GM19395 (cell line): ENCODE measurements at regions not wholly inside any gene's neighbourhood (a gene's known extent, or its start where the extent isn't known, plus 50 kb on each side); places are given as distances from the start of the nearest gene placed in this dataset.
A peak's percentile ranks its signal among the peaks of the same experiment; 100 is the strongest.

ENCODE experiments used
- ATAC-seq: cut with Tn5 transposase; IDR thresholded peaks from one replicate; pipeline ENCODE4 v1.9.1; 2021; ENCODE audit warnings: mild to moderate bottlenecking, moderate library complexity; ENCODE audit not compliant: unreplicated experiment

GRCh38 chr7:118013252-118014010 lies 140.2 kb upstream of the CTTNBP2 start:
- no peak for ATAC-seq

GRCh38 chr7:118022546-118022945 lies 149.3 kb upstream of the CTTNBP2 start:
- ATAC-seq = no peak

GRCh38 chr7:118026791-118027190 lies 153.6 kb upstream of the CTTNBP2 start:
- ATAC-seq = no peak

- ATAC-seq = no peak
These were observed 155.0 kb upstream of the CTTNBP2 start for GRCh38 chr7:118028226-118028625.

GRCh38 chr7:118029826-118030422 lies 154.0 kb upstream of the LSM8 start:
- ATAC-seq = no peak

- no peak for ATAC-seq
These were observed 150.7 kb upstream of the LSM8 start for GRCh38 chr7:118033273-118033672.

GRCh38 chr7:118039963-118040489 lies 143.9 kb upstream of the LSM8 start:
- peak; percentile 11 for ATAC-seq

GRCh38 chr7:118040562-118040961 lies 143.4 kb upstream of the LSM8 start:
- ATAC-seq = peak; percentile 83

- ATAC-seq = no peak
These were observed 142.6 kb upstream of the LSM8 start for GRCh38 chr7:118041251-118041878.

GRCh38 chr7:118045629-118046028 lies 138.3 kb upstream of the LSM8 start:
- ATAC-seq = no peak

GRCh38 chr7:118046086-118046485 lies 137.9 kb upstream of the LSM8 start:
- ATAC-seq = no peak

GRCh38 chr7:118046801-118047200 lies 137.2 kb upstream of the LSM8 start:
- ATAC-seq = no peak

GRCh38 chr7:118052336-118052735 lies 131.6 kb upstream of the LSM8 start:
- no peak for ATAC-seq

- no peak for ATAC-seq
These were observed 130.6 kb upstream of the LSM8 start for GRCh38 chr7:118053353-118053752.

- no peak for ATAC-seq
These were observed 129.4 kb upstream of the LSM8 start for GRCh38 chr7:118054529-118054928.

GRCh38 chr7:118055647-118056046 lies 128.3 kb upstream of the LSM8 start:
- no peak for ATAC-seq

GRCh38 chr7:118057404-118057803 lies 126.6 kb upstream of the LSM8 start:
- ATAC-seq = no peak

- no peak for ATAC-seq
These were observed 124.8 kb upstream of the LSM8 start for GRCh38 chr7:118059209-118059608.

- ATAC-seq = no peak
These were observed 123.3 kb upstream of the LSM8 start for GRCh38 chr7:118060692-118061091.

- ATAC-seq = no peak
These were observed 122.6 kb upstream of the LSM8 start for GRCh38 chr7:118061386-118061785.

- no peak for ATAC-seq
These were observed 110.9 kb upstream of the LSM8 start for GRCh38 chr7:118072893-118073674.
